ENCODE measurements at regions not wholly inside any gene's neighbourhood (a gene's known extent, or its start where the extent isn't known, plus 50 kb on each side); places are given as distances from the start of the nearest gene placed in this dataset.

- Histone ChIP-seq H3K9me3 (no peaks in the 10 kb centered on the region), H3K27me3 (no peaks in the 10 kb centered on the region), H3K36me3 (no peaks in the 10 kb centered on the region), H3K4me3 (no peak overlapping the region), H3K27ac (no peak overlapping the region), H3K4me1 (peaks cover 13% of the 10 kb centered on the region)
- TF ChIP-seq POLR2A (IDR thresholded peaks at IDR 0.05) = no peak
- no peak for TF ChIP-seq EP300 (IDR thresholded peaks at IDR 0.05)
- no peak for TF ChIP-seq CTCF (IDR thresholded peaks at IDR 0.05)
- no peak for TF ChIP-seq POLR2AphosphoS5 (IDR thresholded peaks at IDR 0.05)
- no peak for DNase-seq (ENCODE audit: low spot score in 2 of 2)
These were observed 152.6 kb upstream of the SMLR1 start for GRCh38 chr6:130674604-130675003.

DNA sequence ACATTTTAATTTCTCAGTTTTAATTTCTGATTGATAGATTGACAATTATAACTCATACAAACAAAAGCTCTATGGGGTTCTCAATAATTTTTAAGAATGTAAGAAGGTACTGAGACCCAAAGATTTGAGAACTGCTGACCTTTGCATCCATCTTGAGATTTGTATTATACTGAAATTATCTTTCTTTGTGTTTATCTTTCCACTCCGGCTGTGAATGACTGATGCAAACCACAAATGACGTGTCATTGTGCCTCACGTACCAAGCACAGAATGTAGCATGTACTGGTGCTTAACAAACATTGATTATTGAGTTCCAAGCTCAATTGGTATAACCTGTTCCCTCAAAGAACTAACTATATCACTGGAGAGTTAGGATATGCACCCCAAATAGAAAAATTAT, 152.1 kb upstream of the SMLR1 start:
- H3K27me3 ChIP-seq = no peaks in the 10 kb centered on the region
- WGBS = 83% methylated on average over 3 of the region's 3 CpGs
- TF ChIP-seq CTCF (IDR thresholded peaks at IDR 0.05) (no peak), POLR2A (IDR thresholded peaks at IDR 0.05) (no peak), POLR2AphosphoS5 (IDR thresholded peaks at IDR 0.05) (no peak), EP300 (IDR thresholded peaks at IDR 0.05) (no peak)
- H3K4me3 ChIP-seq = no peak overlapping the region
- DNase-seq (ENCODE audit: low spot score in 2 of 2) = no peak
- H3K9me3 ChIP-seq = no peaks in the 10 kb centered on the region
- H3K4me1 ChIP-seq = peaks cover 17% of the 10 kb centered on the region
- H3K27ac ChIP-seq = no peak overlapping the region
- H3K36me3 ChIP-seq = no peaks in the 10 kb centered on the region

DNA sequence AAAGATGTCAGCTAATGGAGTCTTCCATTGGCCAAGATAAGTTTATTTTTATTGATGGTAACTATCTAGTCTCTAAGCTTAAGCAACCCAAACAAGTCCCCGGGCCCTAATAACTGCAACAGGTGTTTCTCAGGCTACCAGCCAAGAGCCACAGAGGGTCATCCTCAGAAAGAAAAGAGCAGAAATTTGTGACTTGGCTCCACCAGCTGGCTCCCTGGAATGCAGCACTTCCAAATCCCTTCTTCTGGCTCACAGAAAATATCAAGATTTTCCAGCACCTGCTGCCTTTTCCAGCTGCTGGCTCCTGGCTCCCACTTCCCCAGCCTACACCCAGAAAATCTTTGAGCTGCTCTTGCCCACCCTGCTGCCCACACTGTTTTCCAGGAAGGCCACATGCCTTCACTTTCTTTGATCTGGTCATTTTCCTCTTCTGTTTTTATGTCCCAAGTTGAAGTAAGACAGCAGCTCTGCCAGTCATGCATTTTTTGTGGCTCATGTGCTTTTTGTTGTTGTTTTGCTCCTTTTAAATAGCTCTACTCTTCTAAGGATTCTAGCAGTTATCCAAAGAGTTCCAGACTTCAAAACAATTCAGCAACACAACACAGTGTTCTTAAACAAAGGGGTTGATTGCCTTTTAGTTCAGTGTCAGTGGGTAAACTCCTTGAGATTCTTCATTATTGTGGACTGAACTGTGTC, 151.0 kb upstream of the SMLR1 start:
- peaks cover 25% of the 10 kb centered on the region for H3K4me1 ChIP-seq
- H3K27me3 ChIP-seq = no peaks in the 10 kb centered on the region
- DNase-seq (ENCODE audit: low spot score in 2 of 2) = no peak
- 30% methylated on average over 1 of the region's 1 CpG for WGBS
- no peak overlapping the region for H3K27ac ChIP-seq
- no peaks in the 10 kb centered on the region for H3K9me3 ChIP-seq
- no peak overlapping the region for H3K4me3 ChIP-seq
- TF ChIP-seq POLR2AphosphoS5 (IDR thresholded peaks at IDR 0.05) = no peak
- no peak for TF ChIP-seq EP300 (IDR thresholded peaks at IDR 0.05)
- no peaks in the 10 kb centered on the region for H3K36me3 ChIP-seq

DNA sequence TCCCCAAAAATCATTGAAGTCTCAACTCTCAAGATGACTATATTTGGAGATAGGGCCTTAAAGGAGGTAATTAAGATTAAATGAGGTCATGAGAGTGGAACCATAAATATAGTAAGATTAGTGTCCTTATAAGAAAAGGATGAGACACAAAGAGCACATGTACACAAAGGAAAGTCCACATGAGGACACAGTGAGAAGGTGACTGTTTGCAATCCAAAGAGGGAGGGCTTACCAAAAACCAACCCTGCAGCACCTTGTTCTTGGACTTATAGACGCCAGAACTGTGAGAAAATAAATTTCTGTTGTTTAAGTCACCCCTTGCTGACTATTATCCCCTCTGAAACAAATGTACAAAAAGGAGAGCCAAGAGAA, 150.4 kb upstream of the SMLR1 start:
- H3K4me1 ChIP-seq = peaks cover 24% of the 10 kb centered on the region
- H3K36me3 ChIP-seq = no peaks in the 10 kb centered on the region
- no peak overlapping the region for H3K27ac ChIP-seq
- TF ChIP-seq CTCF (IDR thresholded peaks at IDR 0.05) (no peak), EP300 (IDR thresholded peaks at IDR 0.05) (no peak)
- H3K9me3 ChIP-seq = no peaks in the 10 kb centered on the region
- DNase-seq (ENCODE audit: low spot score in 2 of 2) = no peak
- no peaks in the 10 kb centered on the region for H3K27me3 ChIP-seq
- no peak overlapping the region for H3K4me3 ChIP-seq
- WGBS = 81% methylated on average over 1 of the region's 1 CpG

- no peaks in the 10 kb centered on the region for H3K36me3 ChIP-seq
These were observed 149.9 kb upstream of the SMLR1 start for GRCh38 chr6:130677312-130677711.

More at GRCh38 chr6:130677312-130677711, 149.9 kb upstream of the SMLR1 start:
- no peak for DNase-seq (ENCODE audit: low spot score in 2 of 2)
- TF ChIP-seq CTCF (IDR thresholded peaks at IDR 0.05) (no peak), EP300 (IDR thresholded peaks at IDR 0.05) (no peak), POLR2AphosphoS5 (IDR thresholded peaks at IDR 0.05) (no peak), POLR2A (IDR thresholded peaks at IDR 0.05) (no peak)
- peaks cover 23% of the 10 kb centered on the region for H3K4me1 ChIP-seq
- no peaks in the 10 kb centered on the region for H3K27me3 ChIP-seq
- no peaks in the 10 kb centered on the region for H3K9me3 ChIP-seq
- no peak overlapping the region for H3K27ac ChIP-seq
- H3K4me3 ChIP-seq = no peak overlapping the region

Data from suprapubic skin (tissue), 4 donors.